Peyer's patch (tissue), 4 donors: ENCODE measurements at regions not wholly inside any gene's neighbourhood (a gene's known extent, or its start where the extent isn't known, plus 50 kb on each side); places are given as distances from the start of the nearest gene placed in this dataset.

ENCODE experiments used
- DNase-seq, 3 donors: peaks; one replicate each; pipeline ENCODE4 v3.0.0-alpha.2; 2017 to 2019
- H3K27ac ChIP-seq, 4 donors: fragments of 200-600 bp; sonication (generic); one replicate each; pipeline ENCODE4 v1.5.1; 2016 to 2019
- H3K27me3 ChIP-seq, 2 donors: fragments of 200-600 bp; sonication (generic); one replicate each; pipeline ENCODE4 v1.5.1; 2019
- H3K36me3 ChIP-seq, 3 donors: fragments of 200-600 bp; sonication (generic); one replicate each; pipeline ENCODE4 v1.5.1; 2016 to 2019
- H3K4me1 ChIP-seq, 4 donors: fragments of 200-600 bp; sonication (generic); one replicate each; pipeline ENCODE4 v1.5.1; 2016 to 2019
- H3K4me3 ChIP-seq, 4 donors: fragments of 200-600 bp; sonication (generic); 1 replicate in 3 of 4; 2 replicates in 1 of 4; pipeline ENCODE4 v1.5.1; 2016 to 2019; ENCODE audit warnings: mild to moderate bottlenecking in 1 of 4
- H3K9me3 ChIP-seq, 4 donors: fragments of 200-600 bp; sonication (generic); one replicate each; pipeline ENCODE4 v1.5.1; 2016 to 2019; ENCODE audit warnings: mild to moderate bottlenecking in 1 of 4
- POLR2A ChIP-seq, 2 donors: fragments of 450-650 bp; IDR thresholded peaks; one replicate each; pipeline ENCODE4 v1.5.1; 2017; ENCODE audit warnings: antibody characterized with exemption in 2 of 2, mild to moderate bottlenecking in 2 of 2, moderate library complexity in 2 of 2
- TF ChIP-seq, protein P1 (sequence below), 6 experiments: fragments of 450-650 bp in 4 of 6; fragments of 200-600 bp in 2 of 6; sonication (generic) in 1 of 6; IDR thresholded peaks; one replicate each; pipeline ENCODE4 v1.5.1; 2017 to 2019; ENCODE audit warnings: antibody characterized with exemption in 6 of 6, mild to moderate bottlenecking in 3 of 6, moderate library complexity in 1 of 6

DNA sequence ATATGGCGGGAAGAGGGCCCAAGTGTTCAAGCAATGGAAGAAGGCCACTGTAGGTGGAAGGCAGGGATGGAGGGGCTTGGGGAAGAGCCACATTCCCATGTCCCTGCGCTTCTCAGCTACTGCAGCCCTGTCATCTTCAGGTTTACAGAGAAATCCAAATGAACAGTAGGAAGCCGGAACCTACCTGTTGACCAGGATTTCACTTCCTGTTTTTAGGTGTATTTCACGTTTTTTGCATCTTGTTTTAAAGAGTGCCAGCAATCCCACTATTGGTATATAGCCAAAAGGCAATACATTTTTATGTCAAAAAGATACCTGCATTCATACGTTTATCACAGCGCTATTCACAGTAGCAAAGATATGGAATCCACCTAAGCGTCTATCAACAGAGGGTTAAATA, 159.2 kb downstream of the SLC35B3 start:
- TF ChIP-seq, protein P1, sequence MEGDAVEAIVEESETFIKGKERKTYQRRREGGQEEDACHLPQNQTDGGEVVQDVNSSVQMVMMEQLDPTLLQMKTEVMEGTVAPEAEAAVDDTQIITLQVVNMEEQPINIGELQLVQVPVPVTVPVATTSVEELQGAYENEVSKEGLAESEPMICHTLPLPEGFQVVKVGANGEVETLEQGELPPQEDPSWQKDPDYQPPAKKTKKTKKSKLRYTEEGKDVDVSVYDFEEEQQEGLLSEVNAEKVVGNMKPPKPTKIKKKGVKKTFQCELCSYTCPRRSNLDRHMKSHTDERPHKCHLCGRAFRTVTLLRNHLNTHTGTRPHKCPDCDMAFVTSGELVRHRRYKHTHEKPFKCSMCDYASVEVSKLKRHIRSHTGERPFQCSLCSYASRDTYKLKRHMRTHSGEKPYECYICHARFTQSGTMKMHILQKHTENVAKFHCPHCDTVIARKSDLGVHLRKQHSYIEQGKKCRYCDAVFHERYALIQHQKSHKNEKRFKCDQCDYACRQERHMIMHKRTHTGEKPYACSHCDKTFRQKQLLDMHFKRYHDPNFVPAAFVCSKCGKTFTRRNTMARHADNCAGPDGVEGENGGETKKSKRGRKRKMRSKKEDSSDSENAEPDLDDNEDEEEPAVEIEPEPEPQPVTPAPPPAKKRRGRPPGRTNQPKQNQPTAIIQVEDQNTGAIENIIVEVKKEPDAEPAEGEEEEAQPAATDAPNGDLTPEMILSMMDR (IDR thresholded peaks at IDR 0.05) = no peak
- no peak for TF ChIP-seq POLR2A (IDR thresholded peaks at IDR 0.05)
- no peaks in the 10 kb centered on the region for H3K4me1 ChIP-seq
- no peak for DNase-seq
- H3K27ac ChIP-seq = no peak overlapping the region
- H3K4me3 ChIP-seq = no peak overlapping the region
- H3K27me3 ChIP-seq = no peaks in the 10 kb centered on the region
- no peaks in the 10 kb centered on the region for H3K9me3 ChIP-seq
- no peaks in the 10 kb centered on the region for H3K36me3 ChIP-seq

DNA sequence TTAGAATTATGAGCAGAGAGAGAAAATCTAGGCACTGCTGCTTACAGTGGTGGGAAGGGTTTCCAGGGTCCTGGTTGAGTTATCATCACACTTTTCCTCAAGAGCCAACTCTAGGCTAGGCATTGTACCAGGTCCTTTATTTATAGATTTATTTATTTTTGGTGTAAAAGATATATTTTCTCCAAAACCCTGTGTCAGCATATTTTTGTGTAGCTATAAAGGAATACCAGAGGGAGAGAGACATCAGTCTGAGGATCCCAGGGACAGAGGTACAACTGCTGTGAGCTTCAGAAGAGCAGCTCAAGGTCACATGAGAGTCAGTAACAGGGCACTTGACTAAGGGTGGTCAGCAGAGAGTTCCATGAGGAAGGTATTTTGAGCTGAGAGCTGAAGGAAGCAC, 159.7 kb downstream of the SLC35B3 start:
- TF ChIP-seq, protein P1 (IDR thresholded peaks at IDR 0.05) = no peak
- TF ChIP-seq POLR2A (IDR thresholded peaks at IDR 0.05) = no peak
- Histone ChIP-seq H3K4me1 (no peaks in the 10 kb centered on the region), H3K27ac (no peak overlapping the region)

DNA sequence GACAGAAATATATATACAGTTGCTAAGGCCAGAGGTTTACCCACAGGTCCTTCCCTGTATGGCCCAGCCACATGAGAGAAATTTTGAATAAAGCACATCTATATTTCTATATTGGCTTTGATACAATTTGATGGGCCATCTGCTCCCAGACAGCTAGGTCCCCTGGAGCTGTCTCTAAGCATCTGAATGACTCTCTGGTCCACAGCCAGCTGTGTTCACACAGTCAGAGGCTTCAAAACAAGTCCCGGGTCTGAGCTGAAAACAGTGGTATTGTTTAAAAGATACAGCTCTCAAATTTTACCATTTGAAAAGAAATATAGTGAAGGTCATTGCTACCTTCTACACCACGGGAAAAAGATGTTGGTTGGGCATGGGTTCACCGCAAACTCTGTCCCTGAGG, 161.1 kb downstream of the SLC35B3 start:
- Histone ChIP-seq H3K36me3 (no peaks in the 10 kb centered on the region), H3K27ac (no peak overlapping the region), H3K4me1 (no peaks in the 10 kb centered on the region), H3K9me3 (no peaks in the 10 kb centered on the region), H3K4me3 (no peak overlapping the region), H3K27me3 (no peaks in the 10 kb centered on the region)
- DNase-seq = no peak
- TF ChIP-seq, protein P1 (IDR thresholded peaks at IDR 0.05) = no peak
- TF ChIP-seq POLR2A (IDR thresholded peaks at IDR 0.05) = no peak

More for the DNA sequence above, 159.7 kb downstream of the SLC35B3 start:
- no peak for DNase-seq
- H3K4me3 ChIP-seq = no peak overlapping the region
- H3K9me3 ChIP-seq = no peaks in the 10 kb centered on the region
- no peaks in the 10 kb centered on the region for H3K27me3 ChIP-seq
- H3K36me3 ChIP-seq = no peaks in the 10 kb centered on the region

DNA sequence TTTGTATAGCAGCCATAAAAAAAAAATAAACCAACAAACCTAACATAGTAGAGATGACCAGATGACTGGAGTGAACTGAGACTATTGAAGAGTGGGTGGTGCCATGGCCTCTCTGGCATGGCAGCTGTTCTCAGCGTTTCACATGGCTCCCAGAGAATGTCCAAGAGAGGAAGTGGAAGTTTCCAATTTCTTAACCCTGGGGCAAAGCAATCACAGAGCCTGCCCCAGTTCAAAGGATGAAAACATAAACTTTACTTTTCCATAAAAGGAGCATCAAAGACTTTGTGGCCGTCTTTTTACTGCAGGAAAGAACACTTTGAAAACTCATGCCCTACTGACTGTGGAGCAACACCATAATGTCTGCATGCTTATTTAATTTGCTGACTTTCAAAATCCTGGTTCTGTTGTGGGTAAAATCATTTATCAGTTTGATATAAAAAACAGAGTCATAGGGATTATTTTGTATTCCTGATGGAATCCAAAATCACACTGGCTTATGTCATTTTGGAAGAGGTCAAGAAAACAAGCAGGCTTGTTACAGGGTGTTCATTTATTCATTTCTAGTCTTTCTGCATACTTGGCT, 165.4 kb downstream of the SLC35B3 start:
- TF ChIP-seq, protein P1 (IDR thresholded peaks at IDR 0.05) = no peak
- no peak for TF ChIP-seq POLR2A (IDR thresholded peaks at IDR 0.05)
- H3K27ac ChIP-seq = no peak overlapping the region
- DNase-seq = no peak

DNA sequence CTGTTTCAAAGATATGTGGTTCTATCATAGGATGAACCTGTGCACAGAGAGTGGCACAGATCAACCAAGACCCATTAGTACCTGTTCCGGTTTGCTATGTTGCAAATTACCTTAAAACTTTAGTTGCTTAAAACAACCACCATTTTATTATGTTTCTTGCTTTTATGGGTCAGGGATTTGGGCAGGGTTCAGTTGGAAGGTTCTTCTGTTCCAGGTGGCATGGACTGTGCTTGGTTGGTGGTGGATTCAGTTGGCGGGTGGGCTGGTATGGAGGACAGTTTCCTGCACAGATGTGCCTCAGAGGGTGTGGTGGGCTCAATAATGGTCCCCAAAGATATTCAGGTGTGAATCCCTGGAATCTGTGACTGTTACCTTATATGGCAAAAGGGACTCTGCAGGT, 166.3 kb downstream of the SLC35B3 start:
- H3K4me3 ChIP-seq = no peak overlapping the region
- H3K27me3 ChIP-seq = no peaks in the 10 kb centered on the region
- H3K4me1 ChIP-seq = no peaks in the 10 kb centered on the region
- TF ChIP-seq, protein P1 (IDR thresholded peaks at IDR 0.05) = no peak
- no peak for TF ChIP-seq POLR2A (IDR thresholded peaks at IDR 0.05)
- H3K27ac ChIP-seq = no peak overlapping the region
- H3K36me3 ChIP-seq = no peaks in the 10 kb centered on the region
- no peaks in the 10 kb centered on the region for H3K9me3 ChIP-seq
- no peak for DNase-seq

More for the DNA sequence above, 165.4 kb downstream of the SLC35B3 start:
- no peaks in the 10 kb centered on the region for H3K27me3 ChIP-seq
- H3K9me3 ChIP-seq = no peaks in the 10 kb centered on the region
- no peaks in the 10 kb centered on the region for H3K4me1 ChIP-seq
- H3K36me3 ChIP-seq = no peaks in the 10 kb centered on the region
- no peak overlapping the region for H3K4me3 ChIP-seq

DNA sequence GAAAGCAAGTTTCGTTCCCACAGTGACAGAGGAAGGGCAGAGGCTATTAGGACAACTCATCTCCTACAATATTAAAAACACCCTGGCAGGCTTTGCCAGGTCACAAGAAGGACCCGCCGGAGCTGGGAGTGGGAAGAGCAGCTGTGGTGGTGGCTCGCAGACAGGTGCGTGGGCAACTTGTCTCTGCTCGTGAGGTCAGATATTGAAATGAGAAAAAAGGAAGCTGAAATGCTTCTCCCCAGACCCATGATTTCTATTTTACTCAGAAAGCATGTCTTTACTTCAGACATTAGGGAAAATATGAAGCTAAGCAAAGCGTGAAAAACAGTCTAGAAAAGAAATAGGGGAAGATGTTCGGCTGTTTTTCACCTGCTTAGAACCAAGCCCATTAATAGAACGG, 166.3 kb upstream of the EEF1E1 start:
- no peak overlapping the region for H3K27ac ChIP-seq
- H3K4me1 ChIP-seq = no peaks in the 10 kb centered on the region
- DNase-seq = no peak
- no peak for TF ChIP-seq POLR2A (IDR thresholded peaks at IDR 0.05)
- TF ChIP-seq, protein P1 (IDR thresholded peaks at IDR 0.05) = no peak
- H3K36me3 ChIP-seq = no peaks in the 10 kb centered on the region
- H3K4me3 ChIP-seq = no peak overlapping the region
- H3K27me3 ChIP-seq = no peaks in the 10 kb centered on the region
- no peaks in the 10 kb centered on the region for H3K9me3 ChIP-seq
